GM12872 (cell line): ENCODE measurements at regions not wholly inside any gene's neighbourhood (a gene's known extent, or its start where the extent isn't known, plus 50 kb on each side); places are given as distances from the start of the nearest gene placed in this dataset.

Experiments used
- TF ChIP-seq, protein P1 (sequence below): IDR thresholded peaks from 3 replicates; pipeline ENCODE4 v1.5.1; 2011; ENCODE audit warnings: low read depth, mild to moderate bottlenecking, low read length, moderate library complexity; ENCODE audit not compliant: insufficient read depth

DNA sequence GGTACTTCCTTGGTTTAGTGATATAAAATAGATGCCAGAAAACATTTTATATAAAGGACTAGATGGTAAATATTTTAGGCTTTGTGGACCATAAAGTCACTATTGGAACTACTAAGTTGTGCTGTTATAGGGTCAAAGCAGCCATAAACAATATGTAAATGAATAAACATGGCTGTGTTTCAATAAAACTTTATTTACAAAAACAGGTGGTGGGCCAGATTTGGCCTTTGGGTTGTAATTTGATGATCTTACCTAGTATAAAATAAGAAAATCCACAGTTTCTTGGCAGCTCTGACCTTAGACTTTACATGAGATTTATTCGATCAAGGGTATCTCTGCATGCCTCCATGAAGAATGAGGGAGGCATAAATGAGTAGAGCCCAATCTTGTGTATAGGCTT lies 232.0 kb upstream of the PCDH9 start:
- TF ChIP-seq, protein P1, sequence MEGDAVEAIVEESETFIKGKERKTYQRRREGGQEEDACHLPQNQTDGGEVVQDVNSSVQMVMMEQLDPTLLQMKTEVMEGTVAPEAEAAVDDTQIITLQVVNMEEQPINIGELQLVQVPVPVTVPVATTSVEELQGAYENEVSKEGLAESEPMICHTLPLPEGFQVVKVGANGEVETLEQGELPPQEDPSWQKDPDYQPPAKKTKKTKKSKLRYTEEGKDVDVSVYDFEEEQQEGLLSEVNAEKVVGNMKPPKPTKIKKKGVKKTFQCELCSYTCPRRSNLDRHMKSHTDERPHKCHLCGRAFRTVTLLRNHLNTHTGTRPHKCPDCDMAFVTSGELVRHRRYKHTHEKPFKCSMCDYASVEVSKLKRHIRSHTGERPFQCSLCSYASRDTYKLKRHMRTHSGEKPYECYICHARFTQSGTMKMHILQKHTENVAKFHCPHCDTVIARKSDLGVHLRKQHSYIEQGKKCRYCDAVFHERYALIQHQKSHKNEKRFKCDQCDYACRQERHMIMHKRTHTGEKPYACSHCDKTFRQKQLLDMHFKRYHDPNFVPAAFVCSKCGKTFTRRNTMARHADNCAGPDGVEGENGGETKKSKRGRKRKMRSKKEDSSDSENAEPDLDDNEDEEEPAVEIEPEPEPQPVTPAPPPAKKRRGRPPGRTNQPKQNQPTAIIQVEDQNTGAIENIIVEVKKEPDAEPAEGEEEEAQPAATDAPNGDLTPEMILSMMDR: no peak

DNA sequence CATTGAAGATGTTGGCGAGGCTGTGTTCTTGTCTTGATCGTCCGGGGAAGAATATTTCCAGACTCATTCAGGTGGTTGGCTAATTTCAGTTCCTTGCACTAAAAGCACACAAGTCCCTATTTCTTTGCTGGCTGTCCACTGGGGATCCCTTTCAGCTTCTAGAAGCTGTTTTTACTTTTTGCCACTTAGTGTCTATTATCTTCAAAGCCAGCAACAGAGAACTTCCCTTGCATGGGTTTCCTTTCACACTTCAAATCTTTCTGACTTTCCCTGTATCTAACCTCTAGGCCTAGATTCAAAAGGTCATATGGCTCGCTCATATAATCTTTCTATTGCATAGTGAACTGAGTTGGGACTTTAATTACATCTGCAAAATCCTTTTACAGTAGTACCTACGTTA lies 215.3 kb upstream of the PCDH9 start:
- TF ChIP-seq, protein P1: no peak

GRCh38 chr13:67443923-67444322 lies 213.8 kb upstream of the PCDH9 start:
- TF ChIP-seq, protein P1: no peak

GRCh38 chr13:67440236-67440975 lies 210.3 kb upstream of the PCDH9 start:
- TF ChIP-seq, protein P1: no peak

DNA sequence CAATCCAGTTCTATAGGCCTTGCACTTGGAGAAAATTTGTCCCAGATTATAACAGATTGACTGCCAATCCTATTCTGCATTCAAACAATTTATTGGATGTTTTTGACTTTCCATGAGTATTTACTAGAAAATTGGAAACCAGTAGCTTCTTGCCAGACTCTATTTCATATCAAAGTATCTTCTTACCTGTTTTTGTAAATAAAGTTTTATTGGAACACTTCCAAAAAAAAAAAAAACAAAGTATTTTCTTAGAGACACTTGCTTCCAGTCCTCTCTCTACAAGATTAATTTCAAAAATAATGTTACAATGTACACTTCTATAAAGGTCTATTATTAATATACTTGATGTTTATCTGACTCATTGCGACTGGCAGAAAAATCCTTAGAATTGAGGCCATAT lies 209.2 kb upstream of the PCDH9 start:
- TF ChIP-seq, protein P1: no peak

DNA sequence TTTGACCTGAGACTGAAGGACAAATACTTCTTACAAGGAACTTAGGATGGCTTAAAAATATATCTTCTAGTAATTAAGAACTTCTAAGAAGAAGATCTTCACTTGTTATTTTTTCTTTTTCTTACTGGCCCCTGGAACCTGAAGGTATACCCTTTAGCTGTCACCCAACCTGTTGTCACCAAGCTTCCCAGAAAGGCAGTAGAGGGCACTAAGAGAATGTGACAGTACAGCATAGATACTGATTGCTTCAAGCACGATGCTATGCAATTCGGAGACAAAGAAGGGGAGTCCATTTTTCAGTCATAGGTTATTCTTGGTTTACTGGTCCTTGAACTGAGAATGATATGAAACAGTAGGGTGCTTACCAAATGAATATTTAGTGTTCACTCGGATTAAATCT lies 208.3 kb upstream of the PCDH9 start:
- TF ChIP-seq, protein P1: no peak

- TF ChIP-seq, protein P1: no peak
These were observed 207.1 kb upstream of the PCDH9 start for GRCh38 chr13:67437244-67437643.
